AML-193 (cell line): ENCODE measurements at regions not wholly inside any gene's neighbourhood (a gene's known extent, or its start where the extent isn't known, plus 50 kb on each side); places are given as distances from the start of the nearest gene placed in this dataset.
A peak's percentile ranks its signal among the peaks of the same experiment; 100 is the strongest.

Experiments used
- DNase-seq, 2 experiments: peaks; one replicate each; lab custom pipeline; 2025; lab: John Stamatoyannopoulos, UW

DNA sequence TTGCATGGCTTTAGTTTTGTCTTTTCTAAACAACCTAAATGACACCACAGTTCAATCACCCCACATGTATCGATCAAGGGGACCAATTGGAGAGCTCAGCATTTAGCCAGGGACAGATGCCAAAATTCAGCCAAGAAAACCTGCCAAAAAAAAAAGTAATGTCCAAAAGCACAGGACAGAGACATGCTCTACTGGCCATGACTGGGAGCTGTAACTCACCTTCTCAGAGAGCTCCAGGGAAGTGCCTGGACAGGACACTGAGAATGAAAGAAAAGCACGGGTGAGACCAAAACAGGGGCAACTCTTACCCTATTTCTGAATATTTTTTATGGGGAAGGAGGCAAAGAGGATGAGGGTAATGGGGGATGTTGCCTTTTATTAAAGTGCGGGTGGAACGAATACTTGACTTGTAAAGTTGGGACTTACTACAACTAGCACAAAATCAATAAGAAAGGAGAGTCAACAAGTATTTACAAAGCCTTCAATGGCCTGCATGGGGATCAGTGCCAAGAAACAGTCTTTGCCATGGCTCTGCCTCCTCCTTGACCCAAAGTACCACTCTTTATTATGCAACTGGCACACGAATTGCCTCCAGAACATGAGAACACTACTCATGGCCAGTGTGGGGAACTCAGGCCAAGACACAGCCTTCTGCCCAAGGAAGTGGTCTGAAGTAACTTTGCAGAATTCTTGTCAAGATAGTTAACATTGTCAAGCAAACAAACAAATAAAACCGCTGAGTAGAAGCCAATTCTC lies 72.9 kb upstream of the HK2 start:
- DNase-seq = no peak

DNA sequence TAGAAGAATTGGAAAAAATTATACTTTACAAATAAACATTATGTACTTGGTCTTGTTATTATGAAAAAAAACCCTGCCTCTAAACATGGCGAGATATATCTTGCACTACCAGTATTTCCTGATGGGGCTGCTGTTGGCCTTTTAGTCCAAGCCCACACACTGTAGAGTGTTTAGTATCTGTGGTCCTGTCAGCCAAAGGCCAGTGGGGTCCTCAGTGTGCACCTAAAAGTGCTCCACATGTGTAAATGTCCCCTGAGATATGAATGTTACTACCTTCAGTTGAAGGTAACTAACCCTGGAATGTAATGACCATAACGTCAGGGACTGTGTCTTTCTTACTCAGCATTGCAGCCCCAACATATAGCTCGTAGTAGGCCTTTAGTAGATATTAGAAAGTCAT lies 71.1 kb upstream of the HK2 start:
- DNase-seq = peak; percentile 14 to 20

DNA sequence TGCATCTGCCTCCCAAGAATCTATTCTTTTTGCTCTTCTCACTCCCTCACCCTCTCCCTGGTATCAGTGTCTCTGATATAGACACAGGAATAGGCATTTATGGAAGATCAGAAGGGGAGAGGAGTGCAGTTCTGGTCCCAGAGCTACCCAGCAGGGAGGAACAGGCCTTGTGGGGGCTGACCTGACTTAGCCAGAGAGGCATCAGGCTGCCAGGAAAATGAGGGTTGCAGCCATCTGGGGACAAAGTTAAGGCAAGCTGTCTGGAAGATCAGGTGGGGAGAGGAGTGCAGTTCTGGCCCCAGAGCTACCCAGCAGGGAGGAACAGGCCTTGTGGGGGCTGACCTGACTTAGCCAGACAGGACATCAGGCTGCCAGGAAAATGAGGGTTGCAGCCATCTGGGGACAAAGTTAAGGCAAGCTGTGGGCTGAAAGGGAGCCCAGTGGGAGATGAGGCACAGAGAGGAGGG lies 69.9 kb upstream of the HK2 start:
- no peak for DNase-seq

DNA sequence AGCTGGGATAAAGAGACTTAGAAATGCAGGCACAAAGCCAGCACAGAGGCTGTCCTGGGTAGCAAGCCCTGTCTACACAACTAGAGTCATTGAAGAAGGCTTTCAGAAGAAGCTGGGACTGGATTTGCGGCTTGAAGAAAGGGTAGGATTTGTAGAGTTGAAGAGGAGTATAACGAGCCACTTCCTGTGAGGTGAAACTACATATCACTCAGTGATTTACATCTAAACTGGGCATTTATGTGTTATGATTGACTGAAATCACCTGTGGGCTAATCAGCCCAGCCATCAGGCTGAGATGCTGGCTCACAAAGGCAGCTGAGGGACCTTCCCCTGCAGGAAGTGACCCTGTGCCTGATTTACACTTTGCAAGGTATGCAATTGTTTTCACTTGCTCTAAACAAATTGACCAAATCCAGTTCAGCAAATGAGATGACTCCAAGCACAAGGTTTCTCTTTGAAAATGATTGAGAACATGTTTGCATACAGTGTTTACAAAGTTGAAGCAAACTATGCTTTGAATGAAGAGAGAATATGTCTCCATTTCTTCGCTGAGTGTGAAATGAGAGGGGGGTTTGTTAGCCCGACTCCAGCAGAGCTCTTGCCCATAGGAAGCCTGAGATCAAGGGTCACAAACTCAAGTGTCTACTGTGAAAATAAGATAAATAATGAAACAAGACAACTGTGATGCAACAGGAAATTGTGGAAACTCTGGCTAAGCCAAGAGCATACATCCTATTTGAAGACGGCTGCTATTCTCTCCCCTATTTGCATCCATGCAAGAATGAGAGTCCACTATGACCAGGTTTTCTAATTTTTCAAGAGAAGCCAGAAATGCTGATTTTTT lies 69.3 kb upstream of the HK2 start:
- peak; percentile 76 to 80 for DNase-seq

DNA sequence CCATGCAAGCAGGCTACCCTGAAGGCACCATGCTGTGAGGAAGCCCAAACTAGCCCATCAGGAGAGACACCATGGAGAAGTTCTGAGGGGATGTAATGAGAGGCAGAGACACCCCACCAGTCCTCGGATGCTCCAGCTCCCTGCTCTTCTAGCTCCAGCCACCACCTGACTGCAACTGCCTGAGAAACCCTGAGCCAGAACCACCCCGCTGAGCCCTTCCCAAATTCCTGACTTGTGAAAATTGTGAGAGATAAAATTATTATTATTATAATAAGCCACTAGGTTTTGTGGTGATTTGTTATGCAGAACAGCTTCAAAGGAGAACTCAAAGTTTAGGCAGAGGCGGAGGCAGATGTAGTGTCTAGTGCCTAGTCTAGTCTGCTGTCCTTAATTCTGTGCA lies 67.1 kb upstream of the HK2 start:
- DNase-seq = no peak

DNA sequence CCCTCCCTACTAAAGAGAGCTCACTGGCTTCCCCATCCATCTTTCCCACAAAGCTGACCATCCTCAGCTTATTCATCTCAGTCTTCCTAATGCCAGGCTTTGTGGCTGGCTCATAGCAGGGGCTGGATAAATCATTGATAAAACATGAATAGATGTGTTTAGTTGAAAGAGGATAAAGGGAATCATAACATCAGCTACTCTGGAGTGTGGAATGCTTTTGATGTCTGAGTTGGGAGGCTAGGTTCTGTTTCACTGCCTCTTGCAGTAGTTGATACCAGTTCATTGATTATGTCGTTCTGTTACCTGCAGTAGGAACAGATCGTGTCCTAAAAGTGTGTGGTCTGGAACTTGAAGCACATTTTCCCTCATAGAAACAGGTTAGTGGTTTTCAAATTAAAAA lies 66.3 kb upstream of the HK2 start:
- no peak for DNase-seq

DNA sequence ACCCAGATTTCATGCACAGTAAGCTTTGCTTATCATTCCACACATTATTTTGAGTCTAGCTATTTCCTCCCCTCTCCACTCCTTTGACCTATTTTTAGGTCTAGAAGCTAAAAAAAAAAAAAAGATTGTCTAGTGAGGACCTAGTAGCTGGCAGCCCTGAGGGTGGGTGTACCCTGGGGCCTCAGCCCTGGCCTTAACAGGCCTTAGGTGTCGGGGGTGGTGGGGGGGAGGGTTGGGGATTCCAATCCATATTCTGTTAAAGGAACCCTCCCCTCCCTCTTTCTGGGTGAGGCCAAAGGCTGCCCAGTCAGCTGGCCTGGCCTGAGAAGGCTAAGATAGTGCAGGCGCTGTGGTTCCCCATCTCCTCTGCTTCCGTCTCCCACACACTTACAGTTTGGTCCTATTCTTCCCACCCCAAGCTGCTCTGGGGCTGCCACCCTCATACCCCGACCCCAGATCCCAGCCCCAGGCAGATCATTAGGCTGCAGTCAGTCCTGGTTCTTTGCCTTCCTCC lies 65.5 kb upstream of the HK2 start:
- DNase-seq = no peak

DNA sequence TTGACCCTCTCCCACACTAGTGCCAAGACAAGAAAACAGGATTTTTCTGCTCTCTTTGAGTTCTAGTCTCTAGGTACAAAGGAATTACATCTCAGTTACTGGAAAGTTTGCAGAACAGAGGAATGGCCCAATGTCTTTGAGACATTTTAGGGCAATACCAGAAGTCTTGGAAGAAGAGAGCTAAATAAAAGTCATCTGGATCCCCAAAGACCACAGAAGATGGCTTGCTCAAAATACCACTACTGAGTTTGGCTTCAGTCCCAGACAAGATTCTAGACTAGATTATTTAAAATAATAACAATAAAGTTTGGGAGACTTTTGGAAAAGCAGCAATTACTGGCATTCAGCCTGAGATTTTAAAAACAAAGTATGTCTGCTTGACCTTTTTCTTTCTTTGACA lies 61.9 kb upstream of the HK2 start:
- DNase-seq = no peak

DNA sequence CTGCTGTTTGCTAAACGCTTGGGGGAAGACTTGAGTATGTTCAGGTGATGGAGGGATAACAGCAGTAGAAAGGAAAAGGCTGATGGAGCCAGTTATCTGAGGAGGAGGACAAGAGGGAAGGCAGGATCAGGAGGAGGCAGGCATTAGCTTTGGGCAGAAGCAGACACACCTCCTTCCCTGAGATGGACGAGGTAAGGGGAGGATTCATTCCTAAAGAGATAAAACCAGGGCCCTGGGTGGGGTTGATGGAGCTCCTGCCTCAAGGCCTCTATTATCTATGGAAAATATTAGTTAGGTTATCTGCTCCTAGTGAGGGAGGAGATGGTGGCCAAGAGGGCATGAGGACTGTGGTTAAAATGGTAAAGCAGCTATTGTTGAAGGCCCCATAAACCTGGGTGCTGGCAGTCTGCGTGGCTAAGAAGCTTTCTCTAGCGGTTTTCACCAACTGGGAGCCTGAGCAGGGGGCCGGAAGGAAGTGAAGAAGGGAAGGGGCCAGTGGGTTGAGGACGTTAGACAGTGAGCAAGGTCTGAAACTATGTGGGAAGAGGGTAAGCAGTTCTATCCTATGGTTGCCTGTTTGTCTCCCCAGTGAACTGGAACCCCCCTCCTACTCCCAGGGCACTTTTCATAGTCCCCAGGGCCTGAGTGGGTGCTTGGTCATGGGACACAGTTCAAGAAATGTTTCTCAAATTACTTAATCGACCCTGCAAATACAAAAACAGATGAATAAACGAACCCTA lies 56.6 kb upstream of the HK2 start:
- DNase-seq = no peak

DNA sequence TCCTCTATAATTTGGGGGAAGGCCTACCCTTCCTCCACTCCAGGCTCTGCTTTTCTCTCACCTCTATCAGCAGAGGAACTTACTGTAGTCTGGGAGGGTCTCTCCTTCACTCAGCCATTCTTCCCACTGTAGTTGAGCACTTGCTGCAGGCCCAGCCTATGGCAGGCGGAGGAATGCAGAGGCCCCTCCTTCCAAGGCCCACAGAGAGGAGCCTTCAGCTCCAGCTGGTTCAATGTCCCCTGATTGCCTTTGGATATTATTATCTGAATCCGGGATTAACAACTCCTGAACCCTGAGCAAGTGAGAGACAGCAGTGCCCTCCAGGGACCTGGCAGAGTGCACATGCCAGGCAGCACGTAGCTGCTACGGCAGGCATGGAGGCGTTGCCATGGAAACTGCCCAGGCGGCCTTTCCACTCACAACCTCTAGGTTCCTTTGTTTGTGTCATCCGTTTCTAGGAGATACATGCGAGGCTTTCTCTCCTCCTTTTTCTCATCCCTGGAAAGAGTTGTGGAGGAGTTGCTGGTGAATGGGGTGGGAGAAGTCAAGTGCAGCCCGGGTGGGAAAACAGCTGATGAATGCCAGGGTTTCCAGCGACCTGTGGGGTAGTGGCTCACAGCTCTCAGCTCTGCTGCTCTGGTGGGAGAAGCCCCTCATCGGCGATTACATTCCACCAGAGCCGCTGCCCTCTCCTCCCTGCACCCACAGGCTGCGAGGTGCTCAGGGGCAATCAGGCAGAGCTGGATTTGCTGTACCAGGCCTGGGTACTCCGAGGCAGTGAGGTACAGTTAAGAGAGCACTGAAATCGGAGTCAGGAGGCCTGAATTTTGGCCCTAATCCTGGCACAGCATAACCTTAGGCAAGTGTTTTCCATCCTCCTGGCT lies 55.3 kb upstream of the HK2 start:
- no peak for DNase-seq

DNA sequence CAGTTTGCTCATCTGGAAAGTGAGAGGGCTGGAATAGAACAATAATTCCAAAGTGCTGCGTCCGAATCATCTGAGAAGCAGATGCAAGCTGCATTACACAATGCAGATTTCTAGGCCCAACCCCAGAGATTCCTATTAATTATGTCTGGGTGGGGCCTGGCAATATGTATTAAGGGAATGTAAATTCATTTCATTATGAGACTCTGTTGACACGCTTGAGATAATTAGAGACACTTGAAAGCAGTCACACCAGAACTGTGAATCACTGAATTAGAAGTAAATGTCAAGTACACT lies 54.7 kb upstream of the HK2 start:
- DNase-seq = no peak

DNA sequence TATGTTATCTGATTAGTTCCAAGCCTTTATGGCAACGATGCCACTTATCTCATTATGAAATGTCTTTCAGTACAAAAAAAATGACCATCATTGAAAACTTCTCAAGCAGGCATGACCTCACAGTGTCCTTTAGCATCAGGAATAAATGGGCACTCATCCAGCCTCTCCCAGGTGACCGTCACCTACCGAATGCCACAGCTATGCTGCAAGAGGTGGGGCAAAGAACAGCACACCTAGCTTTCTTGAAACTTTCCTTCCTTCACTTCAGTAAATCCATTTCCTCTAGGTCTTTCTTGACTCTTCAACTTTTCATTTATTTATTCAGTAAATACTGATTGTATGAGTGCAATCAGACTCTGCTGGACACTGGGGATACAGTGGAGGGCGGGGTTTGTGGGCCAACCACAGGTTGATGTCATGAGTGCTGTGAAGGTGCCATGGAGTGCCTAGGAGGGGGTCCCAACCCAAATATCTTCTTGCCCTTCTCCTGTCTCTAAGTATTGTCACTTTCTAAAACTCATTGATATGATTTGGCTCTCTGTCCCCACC lies 54.3 kb upstream of the HK2 start:
- DNase-seq = no peak
